Naive thymus-derived CD8-positive, alpha-beta T cell (primary cell): ENCODE measurements at regions not wholly inside any gene's neighbourhood (a gene's known extent, or its start where the extent isn't known, plus 50 kb on each side); places are given as distances from the start of the nearest gene placed in this dataset.
A peak's percentile ranks its signal among the peaks of the same experiment; 100 is the strongest.

Experiments
- ATAC-seq, 2 donors: fragments of 150-1000 bp; cut with Tn5 transposase in 1 of 2; sonication (Bioruptor Pico), chemical (Tn5 transposase) in 1 of 2; 1 replicate in 1 of 2; 2 replicates in 1 of 2; pipeline ENCODE4 v1.10.0; 2021; ENCODE audit warnings: mild to moderate bottlenecking in 2 of 2, moderate library complexity in 2 of 2
- POLR2A ChIA-PET: fragments of 350-600 bp; sonication (Branson Sonifier 250); formaldehyde crosslinking; loops from one replicate; lab custom pipeline; 2021; ENCODE audit warnings: antibody characterized with exemption; lab: Charles Lee
- DNase-seq, 10 donors: peaks; one replicate each; pipeline versions ENCODE4 v3.0.0 to v3.0.0-alpha.2; 2020 to 2022
- H3K27ac Mint-ChIP-seq, 10 donors: one replicate each; pipeline ENCODE4 v1.8.0; 2020 to 2022; ENCODE audit warnings: mild to moderate bottlenecking in 10 of 10, mixed read lengths in 10 of 10, moderate library complexity in 4 of 10, inconsistent platforms in 1 of 10
- H3K27me3 Mint-ChIP-seq, 5 donors: one replicate each; pipeline ENCODE4 v1.8.0; 2021 to 2022; ENCODE audit warnings: mixed read lengths in 5 of 5
- H3K36me3 Mint-ChIP-seq, 3 donors: one replicate each; pipeline ENCODE4 v1.8.0; 2020 to 2022; ENCODE audit warnings: mixed read lengths in 3 of 3, mild to moderate bottlenecking in 2 of 3, inconsistent platforms in 1 of 3
- H3K4me1 Mint-ChIP-seq, 4 donors: one replicate each; pipeline ENCODE4 v1.8.0; 2021 to 2022; ENCODE audit warnings: mixed read lengths in 4 of 4
- H3K4me3 Mint-ChIP-seq, 10 donors: one replicate each; pipeline ENCODE4 v1.8.0; 2020 to 2022; ENCODE audit warnings: mild to moderate bottlenecking in 10 of 10, mixed read lengths in 10 of 10, moderate library complexity in 6 of 10, inconsistent platforms in 1 of 10
- H3K9me3 Mint-ChIP-seq, 9 donors: one replicate each; pipeline ENCODE4 v1.8.0; 2020 to 2022; ENCODE audit warnings: mixed read lengths in 9 of 9, mild to moderate bottlenecking in 3 of 9, inconsistent platforms in 1 of 9, moderate library complexity in 1 of 9

- Mint-ChIP-seq H3K36me3 (peaks cover 0 to 4% (median 0%) of the 10 kb centered on the region in 3 donors), H3K9me3 (peaks cover 3 to 9% (median 5%) of the 10 kb centered on the region in 9 donors), H3K4me3 (no peak overlapping the region), H3K4me1 (no peaks in the 10 kb centered on the region), H3K27ac (no peak overlapping the region), H3K27me3 (no peaks in the 10 kb centered on the region)
- POLR2A ChIA-PET: no interaction called here
- no peak for ATAC-seq
- no peak for DNase-seq
Observed at GRCh38 chr5:12315461-12315860, 411.2 kb upstream of the CTNND2 start.

- Mint-ChIP-seq H3K4me3 (no peak overlapping the region), H3K36me3 (peaks cover 0 to 4% (median 0%) of the 10 kb centered on the region in 3 donors), H3K27ac (no peak overlapping the region), H3K27me3 (no peaks in the 10 kb centered on the region), H3K4me1 (no peaks in the 10 kb centered on the region), H3K9me3 (peaks cover 0 to 11% (median 4%) of the 10 kb centered on the region in 9 donors)
- no peak for DNase-seq
- ATAC-seq: no peak
- POLR2A ChIA-PET: no interaction called here
Observed at GRCh38 chr5:12313602-12314001, 409.4 kb upstream of the CTNND2 start.

- POLR2A ChIA-PET: no interaction called here
- H3K27ac Mint-ChIP-seq: no peak overlapping the region
Observed at GRCh38 chr5:12312343-12312742, 408.1 kb upstream of the CTNND2 start.

GRCh38 chr5:12294151-12294550 lies 389.9 kb upstream of the CTNND2 start:
- Mint-ChIP-seq H3K27me3 (no peaks in the 10 kb centered on the region), H3K27ac (no peak overlapping the region), H3K4me1 (no peaks in the 10 kb centered on the region), H3K9me3 (peaks cover 8 to 37% (median 12%) of the 10 kb centered on the region in 9 donors), H3K4me3 (no peak overlapping the region), H3K36me3 (peaks cover 0 to 8% (median 0%) of the 10 kb centered on the region in 3 donors)
- no peak for ATAC-seq
- no peak for DNase-seq
- POLR2A ChIA-PET: no interaction called here

More at GRCh38 chr5:12312343-12312742, 408.1 kb upstream of the CTNND2 start:
- DNase-seq: no peak
- Mint-ChIP-seq H3K36me3 (peaks cover 0 to 4% (median 0%) of the 10 kb centered on the region in 3 donors), H3K9me3 (peaks cover 0 to 11% (median 4%) of the 10 kb centered on the region in 9 donors), H3K4me1 (no peaks in the 10 kb centered on the region), H3K4me3 (no peak overlapping the region), H3K27me3 (no peaks in the 10 kb centered on the region)
- ATAC-seq: no peak

GRCh38 chr5:12292610-12293204 lies 388.5 kb upstream of the CTNND2 start:
- H3K4me3 Mint-ChIP-seq: no peak overlapping the region
- no peak overlapping the region for H3K27ac Mint-ChIP-seq
- H3K9me3 Mint-ChIP-seq: peaks cover 8 to 48% (median 12%) of the 10 kb centered on the region in 9 donors
- POLR2A ChIA-PET: no interaction called here
- DNase-seq (no peak), ATAC-seq (no peak)
- H3K27me3 Mint-ChIP-seq: no peaks in the 10 kb centered on the region
- H3K36me3 Mint-ChIP-seq: peaks cover 0 to 14% (median 0%) of the 10 kb centered on the region in 3 donors
- no peaks in the 10 kb centered on the region for H3K4me1 Mint-ChIP-seq

GRCh38 chr5:12284604-12285003 lies 380.4 kb upstream of the CTNND2 start:
- H3K27ac Mint-ChIP-seq: no peak overlapping the region
- DNase-seq: no peak
- peaks cover 4 to 40% (median 10%) of the 10 kb centered on the region in 9 donors for H3K9me3 Mint-ChIP-seq
- POLR2A ChIA-PET: no interaction called here
- no peaks in the 10 kb centered on the region for H3K27me3 Mint-ChIP-seq
- ATAC-seq: no peak
- H3K4me1 Mint-ChIP-seq: no peaks in the 10 kb centered on the region
- peaks cover 0 to 6% (median 0%) of the 10 kb centered on the region in 3 donors for H3K36me3 Mint-ChIP-seq
- no peak overlapping the region for H3K4me3 Mint-ChIP-seq

GRCh38 chr5:12277504-12278192 lies 373.4 kb upstream of the CTNND2 start:
- POLR2A ChIA-PET: no interaction called here
- no peak overlapping the region for H3K4me3 Mint-ChIP-seq
- H3K4me1 Mint-ChIP-seq: no peaks in the 10 kb centered on the region
- H3K27me3 Mint-ChIP-seq: no peaks in the 10 kb centered on the region
- H3K36me3 Mint-ChIP-seq: no peaks in the 10 kb centered on the region
- DNase-seq (no peak), ATAC-seq (peak in 1 of 2 donors; percentile 25)
- no peak overlapping the region for H3K27ac Mint-ChIP-seq
- H3K9me3 Mint-ChIP-seq: peaks cover 3 to 26% (median 9%) of the 10 kb centered on the region in 9 donors

- H3K4me1 Mint-ChIP-seq: no peaks in the 10 kb centered on the region
- no peak for ATAC-seq
- H3K4me3 Mint-ChIP-seq: no peak overlapping the region
- no peaks in the 10 kb centered on the region for H3K36me3 Mint-ChIP-seq
- POLR2A ChIA-PET: no interaction called here
- peaks cover 3 to 26% (median 10%) of the 10 kb centered on the region in 9 donors for H3K9me3 Mint-ChIP-seq
- no peak for DNase-seq
- no peak overlapping the region for H3K27ac Mint-ChIP-seq
- no peaks in the 10 kb centered on the region for H3K27me3 Mint-ChIP-seq
Observed at GRCh38 chr5:12274236-12274635, 370.0 kb upstream of the CTNND2 start.

GRCh38 chr5:12272389-12272788 lies 368.1 kb upstream of the CTNND2 start:
- H3K27ac Mint-ChIP-seq: no peak overlapping the region
- H3K9me3 Mint-ChIP-seq: peaks cover 3 to 26% (median 10%) of the 10 kb centered on the region in 9 donors
- H3K27me3 Mint-ChIP-seq: no peaks in the 10 kb centered on the region
- ATAC-seq: no peak
- POLR2A ChIA-PET: no interaction called here
- DNase-seq: no peak
- H3K4me1 Mint-ChIP-seq: no peaks in the 10 kb centered on the region
- no peaks in the 10 kb centered on the region for H3K36me3 Mint-ChIP-seq
- H3K4me3 Mint-ChIP-seq: no peak overlapping the region

GRCh38 chr5:12270914-12271313 lies 366.7 kb upstream of the CTNND2 start:
- DNase-seq: no peak
- Mint-ChIP-seq H3K27ac (no peak overlapping the region), H3K9me3 (peaks cover 0 to 17% (median 4%) of the 10 kb centered on the region in 9 donors), H3K4me1 (no peaks in the 10 kb centered on the region), H3K4me3 (no peak overlapping the region), H3K27me3 (no peaks in the 10 kb centered on the region), H3K36me3 (no peaks in the 10 kb centered on the region)
- no peak for ATAC-seq
- POLR2A ChIA-PET: no interaction called here

GRCh38 chr5:12269164-12269563 lies 364.9 kb upstream of the CTNND2 start:
- Mint-ChIP-seq H3K4me1 (no peaks in the 10 kb centered on the region), H3K9me3 (peaks cover 0 to 13% (median 2%) of the 10 kb centered on the region in 9 donors), H3K4me3 (no peak overlapping the region), H3K36me3 (no peaks in the 10 kb centered on the region), H3K27ac (no peak overlapping the region), H3K27me3 (no peaks in the 10 kb centered on the region)
- no peak for ATAC-seq
- POLR2A ChIA-PET: no interaction called here
- no peak for DNase-seq

GRCh38 chr5:12258549-12258948 lies 354.3 kb upstream of the CTNND2 start:
- H3K27me3 Mint-ChIP-seq: no peaks in the 10 kb centered on the region
- no peak overlapping the region for H3K4me3 Mint-ChIP-seq
- no peak overlapping the region for H3K27ac Mint-ChIP-seq
- POLR2A ChIA-PET: no interaction called here
- no peak for ATAC-seq
- DNase-seq: no peak
- peaks cover 0 to 9% (median 0%) of the 10 kb centered on the region in 3 donors for H3K36me3 Mint-ChIP-seq
- no peaks in the 10 kb centered on the region for H3K4me1 Mint-ChIP-seq
- peaks cover 0 to 23% (median 6%) of the 10 kb centered on the region in 9 donors for H3K9me3 Mint-ChIP-seq

- H3K4me1 Mint-ChIP-seq: no peaks in the 10 kb centered on the region
- POLR2A ChIA-PET: no interaction called here
- ATAC-seq (no peak), DNase-seq (no peak)
- no peak overlapping the region for H3K27ac Mint-ChIP-seq
- no peaks in the 10 kb centered on the region for H3K36me3 Mint-ChIP-seq
- no peak overlapping the region for H3K4me3 Mint-ChIP-seq
- H3K9me3 Mint-ChIP-seq: peaks cover 2 to 40% (median 11%) of the 10 kb centered on the region in 9 donors
- H3K27me3 Mint-ChIP-seq: no peaks in the 10 kb centered on the region
Observed at GRCh38 chr5:12250454-12250853, 346.2 kb upstream of the CTNND2 start.
